ENCODE measurements at regions not wholly inside any gene's neighbourhood (a gene's known extent, or its start where the extent isn't known, plus 50 kb on each side); places are given as distances from the start of the nearest gene placed in this dataset.

- TF ChIP-seq SP1 (IDR thresholded peaks at IDR 0.05) (no peak), ARNT (IDR thresholded peaks at IDR 0.05) (no peak), LEF1 (IDR thresholded peaks at IDR 0.05; ENCODE audit: borderline replicate concordance) (no peak), CTBP1 (IDR thresholded peaks at IDR 0.05; ENCODE audit: borderline replicate concordance) (no peak), FOXM1 (IDR thresholded peaks at IDR 0.05; ENCODE audit: borderline replicate concordance) (no peak), BHLHE40 (IDR thresholded peaks at IDR 0.05; ENCODE audit: borderline replicate concordance) (no peak), FOXA1 (IDR thresholded peaks at IDR 0.05) (no peak), SUZ12 (IDR thresholded peaks at IDR 0.05) (no peak), NFRKB (IDR thresholded peaks at IDR 0.05) (no peak), L3MBTL2 (conservative IDR thresholded peaks at IDR 0.05) (no peak)
Measured at GRCh38 chr2:220025207-220025606, 397.8 kb downstream of the SLC4A3 start.

Measured in HEK293T (cell line).